ENCODE measurements at regions not wholly inside any gene's neighbourhood (a gene's known extent, or its start where the extent isn't known, plus 50 kb on each side); places are given as distances from the start of the nearest gene placed in this dataset.

- H3K4me2 ChIP-seq (ENCODE audit: low read length), result no peak overlapping the region
- H3K4me1 ChIP-seq (ENCODE audit: insufficient read depth, low read length, severe bottlenecking), result no peaks in the 10 kb centered on the region
- no peaks in the 10 kb centered on the region for H4K20me1 ChIP-seq (ENCODE audit: insufficient read depth, low read length)
- H3K9ac ChIP-seq (ENCODE audit: low read length), result no peak overlapping the region
- no peaks in the 10 kb centered on the region for H3F3A ChIP-seq (ENCODE audit: insufficient read depth, low read length)
- no peak overlapping the region for H3K4me3 ChIP-seq (ENCODE audit: low read depth, low read length, poor library complexity, severe bottlenecking)
- no peaks in the 10 kb centered on the region for H3K9me2 ChIP-seq (ENCODE audit: low read depth, low read length)
- TF ChIP-seq EZH2 (IDR thresholded peaks at IDR 0.05; ENCODE audit: borderline replicate concordance, low read length), result no peak
- no peak for TF ChIP-seq CTCF (IDR thresholded peaks at IDR 0.05; ENCODE audit: low read length)
- no peak overlapping the region for H2AFZ ChIP-seq (ENCODE audit: low read length)
- no peaks in the 10 kb centered on the region for H3K27me3 ChIP-seq (ENCODE audit: insufficient read depth, low read length)
- no peaks in the 10 kb centered on the region for H3K9me3 ChIP-seq (ENCODE audit: low read length)
- no peaks in the 10 kb centered on the region for H3K79me2 ChIP-seq (ENCODE audit: insufficient read depth, low read length)
- no peak overlapping the region for H3K27ac ChIP-seq (ENCODE audit: low read depth, low read length, poor library complexity, severe bottlenecking)
- H3K36me3 ChIP-seq (ENCODE audit: insufficient read depth, low read length), result no peaks in the 10 kb centered on the region
Observed at GRCh38 chr18:38464024-38464423, 898.4 kb upstream of the CELF4 start.

GRCh38 chr18:38460657-38461056, 895.1 kb upstream of the CELF4 start:
- H3K36me3 ChIP-seq (ENCODE audit: insufficient read depth, low read length), result no peaks in the 10 kb centered on the region
- no peak overlapping the region for H3K27ac ChIP-seq (ENCODE audit: low read depth, low read length, poor library complexity, severe bottlenecking)
- H3K9me3 ChIP-seq (ENCODE audit: low read length), result no peaks in the 10 kb centered on the region
- H3K4me3 ChIP-seq (ENCODE audit: low read depth, low read length, poor library complexity, severe bottlenecking), result no peak overlapping the region
- TF ChIP-seq EZH2 (IDR thresholded peaks at IDR 0.05; ENCODE audit: borderline replicate concordance, low read length) (no peak), CTCF (IDR thresholded peaks at IDR 0.05; ENCODE audit: low read length) (no peak)
- H3K9ac ChIP-seq (ENCODE audit: low read length), result no peak overlapping the region
- H3K79me2 ChIP-seq (ENCODE audit: insufficient read depth, low read length), result no peaks in the 10 kb centered on the region
- H3K9me2 ChIP-seq (ENCODE audit: low read depth, low read length), result no peaks in the 10 kb centered on the region
- H4K20me1 ChIP-seq (ENCODE audit: insufficient read depth, low read length), result no peaks in the 10 kb centered on the region
- H2AFZ ChIP-seq (ENCODE audit: low read length), result no peak overlapping the region
- no peaks in the 10 kb centered on the region for H3F3A ChIP-seq (ENCODE audit: insufficient read depth, low read length)
- no peak overlapping the region for H3K4me2 ChIP-seq (ENCODE audit: low read length)
- H3K4me1 ChIP-seq (ENCODE audit: insufficient read depth, low read length, severe bottlenecking), result no peaks in the 10 kb centered on the region
- no peaks in the 10 kb centered on the region for H3K27me3 ChIP-seq (ENCODE audit: insufficient read depth, low read length)

- no peaks in the 10 kb centered on the region for H3F3A ChIP-seq (ENCODE audit: insufficient read depth, low read length)
- no peaks in the 10 kb centered on the region for H3K79me2 ChIP-seq (ENCODE audit: insufficient read depth, low read length)
- H3K4me2 ChIP-seq (ENCODE audit: low read length), result no peak overlapping the region
- H2AFZ ChIP-seq (ENCODE audit: low read length), result no peak overlapping the region
- no peak overlapping the region for H3K9ac ChIP-seq (ENCODE audit: low read length)
- no peaks in the 10 kb centered on the region for H3K9me2 ChIP-seq (ENCODE audit: low read depth, low read length)
- no peaks in the 10 kb centered on the region for H3K36me3 ChIP-seq (ENCODE audit: insufficient read depth, low read length)
- no peak for TF ChIP-seq CTCF (IDR thresholded peaks at IDR 0.05; ENCODE audit: low read length)
- no peak for TF ChIP-seq EZH2 (IDR thresholded peaks at IDR 0.05; ENCODE audit: borderline replicate concordance, low read length)
- no peak overlapping the region for H3K27ac ChIP-seq (ENCODE audit: low read depth, low read length, poor library complexity, severe bottlenecking)
- H3K27me3 ChIP-seq (ENCODE audit: insufficient read depth, low read length), result no peaks in the 10 kb centered on the region
- H3K9me3 ChIP-seq (ENCODE audit: low read length), result no peaks in the 10 kb centered on the region
- no peak overlapping the region for H3K4me3 ChIP-seq (ENCODE audit: low read depth, low read length, poor library complexity, severe bottlenecking)
- no peaks in the 10 kb centered on the region for H3K4me1 ChIP-seq (ENCODE audit: insufficient read depth, low read length, severe bottlenecking)
- no peaks in the 10 kb centered on the region for H4K20me1 ChIP-seq (ENCODE audit: insufficient read depth, low read length)
Observed at GRCh38 chr18:38459131-38459994, 893.8 kb upstream of the CELF4 start.
